ENCODE measurements at regions not wholly inside any gene's neighbourhood (a gene's known extent, or its start where the extent isn't known, plus 50 kb on each side); places are given as distances from the start of the nearest gene placed in this dataset.
"Not testable (repeated sequence)": the region's sequence is repeated elsewhere in the genome, so short reads cannot be mapped to it uniquely, and the experiment has no call there.

DNA sequence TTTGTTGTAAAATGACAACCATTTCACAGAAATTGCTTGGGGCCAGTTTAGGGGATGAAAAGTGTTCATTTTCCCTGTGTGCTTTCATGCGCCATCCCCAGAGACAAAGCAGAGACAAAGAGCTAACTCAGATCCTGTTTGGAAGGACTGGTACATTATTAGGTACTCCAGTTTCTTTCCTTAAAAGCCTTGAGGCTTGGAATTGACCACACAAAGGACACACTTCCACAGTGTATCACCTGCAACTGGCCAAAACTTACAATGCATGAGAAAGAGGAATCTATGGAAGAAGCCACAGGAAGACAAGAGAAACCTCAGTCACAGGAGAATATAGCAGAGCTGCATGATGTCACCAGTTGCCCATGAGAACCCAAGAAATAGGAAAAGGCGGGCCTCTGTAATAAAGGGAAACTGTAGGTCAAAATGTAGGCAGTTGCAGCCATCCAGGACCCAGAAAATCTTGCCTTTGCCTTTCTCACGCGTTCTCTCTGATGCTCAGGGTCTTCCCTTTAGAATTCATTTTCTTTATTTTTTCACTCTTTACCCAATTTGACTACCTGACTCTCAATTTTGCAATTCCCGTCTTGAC is 339.0 kb downstream of the RMST start:
- no peak for DNase-seq

DNA sequence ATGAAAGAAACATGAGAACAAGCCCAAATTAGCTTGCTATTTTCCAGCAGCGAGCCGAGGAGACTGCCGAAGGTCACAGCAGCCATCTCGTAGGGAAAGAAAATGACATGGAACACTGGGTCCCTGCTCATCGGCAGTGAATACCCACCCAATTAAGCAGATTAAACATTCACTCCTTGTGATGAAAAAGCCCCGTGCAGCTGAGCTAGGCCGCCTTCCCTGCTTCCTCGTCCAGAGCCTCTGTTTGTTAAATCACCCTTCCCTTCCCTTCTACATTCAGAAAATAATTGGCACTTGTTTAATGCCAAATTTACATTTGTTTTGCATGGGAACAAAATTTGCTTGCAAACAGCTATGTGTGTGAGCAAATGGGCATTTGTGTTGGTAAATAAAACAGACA is 342.5 kb downstream of the RMST start:
- DNase-seq = no peak

DNA sequence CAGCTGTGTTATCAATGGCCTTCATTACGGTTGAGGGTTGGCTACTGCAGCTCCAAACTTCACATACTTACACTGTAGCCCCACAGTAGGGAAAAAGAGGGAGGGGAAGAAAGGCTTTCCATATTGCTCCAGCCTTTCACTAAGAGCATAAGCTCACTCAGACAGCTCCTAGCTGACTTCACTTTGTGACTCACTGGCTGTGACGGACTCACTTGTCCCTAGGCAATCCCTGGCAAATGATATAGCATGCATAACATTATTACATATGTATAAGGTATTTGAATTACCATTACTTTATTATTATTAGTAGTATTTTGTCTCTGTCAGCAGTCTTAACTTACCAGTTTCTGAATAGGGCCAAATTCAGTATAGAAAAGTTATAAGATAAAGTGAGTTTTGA is 350.7 kb downstream of the RMST start:
- DNase-seq = no peak

DNA sequence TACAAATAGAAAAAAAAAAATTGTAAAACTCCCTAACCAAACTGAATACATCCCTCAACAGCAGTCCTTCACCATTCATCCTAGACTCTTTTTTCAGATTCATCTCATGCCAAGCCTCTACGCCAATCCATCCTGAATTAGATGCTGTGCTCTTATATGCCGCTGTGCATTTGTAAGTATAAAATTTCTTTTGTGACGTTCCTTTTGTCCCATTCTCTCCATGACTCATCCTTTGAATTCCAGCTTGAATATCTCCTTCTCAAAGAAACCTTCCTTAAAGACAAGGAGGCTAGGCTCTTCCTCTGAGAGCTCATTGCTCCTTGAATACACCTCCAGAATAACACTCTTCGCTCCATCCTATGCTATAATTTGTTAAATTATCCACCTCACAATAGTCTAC is 359.2 kb downstream of the RMST start:
- DNase-seq = no peak

DNA sequence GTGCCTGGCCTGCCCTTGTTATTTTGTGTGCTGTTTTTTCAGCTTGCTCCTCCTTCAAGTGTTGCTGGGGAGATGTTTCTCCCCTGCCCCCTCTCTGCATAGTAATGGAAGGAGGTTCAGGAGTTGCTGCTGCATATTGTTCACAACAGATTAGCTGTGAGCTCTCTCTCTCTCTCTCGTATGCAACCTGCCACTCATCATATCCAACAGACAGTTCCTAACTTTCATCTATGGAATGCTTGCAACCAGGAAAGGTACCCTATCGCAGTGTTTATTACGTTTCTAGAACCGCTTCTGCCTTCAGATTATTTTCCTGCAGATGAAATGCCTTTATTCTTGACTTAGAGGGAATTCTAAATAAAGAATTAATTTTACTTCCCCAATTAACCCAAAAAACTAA is 372.9 kb downstream of the RMST start:
- no peak for DNase-seq

DNA sequence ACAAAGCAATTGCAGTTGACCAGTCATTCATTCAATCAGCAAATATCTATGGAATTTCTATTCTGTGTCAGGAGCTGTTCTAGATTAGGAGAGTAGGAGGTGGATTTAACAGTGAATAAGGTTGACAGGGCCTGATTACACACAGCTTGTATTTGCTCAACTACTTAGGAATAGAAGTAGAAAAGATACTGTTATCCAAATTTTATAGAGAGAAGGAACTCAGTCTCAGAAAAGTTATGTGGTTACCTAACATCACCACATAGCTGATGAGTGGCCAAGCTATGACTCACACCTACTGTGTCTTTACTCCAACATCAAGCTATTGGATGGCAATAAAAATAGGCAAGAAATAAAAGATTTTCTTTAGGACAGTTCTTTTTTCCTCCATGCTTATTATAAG is 374.8 kb downstream of the RMST start:
- DNase-seq = no peak

DNA sequence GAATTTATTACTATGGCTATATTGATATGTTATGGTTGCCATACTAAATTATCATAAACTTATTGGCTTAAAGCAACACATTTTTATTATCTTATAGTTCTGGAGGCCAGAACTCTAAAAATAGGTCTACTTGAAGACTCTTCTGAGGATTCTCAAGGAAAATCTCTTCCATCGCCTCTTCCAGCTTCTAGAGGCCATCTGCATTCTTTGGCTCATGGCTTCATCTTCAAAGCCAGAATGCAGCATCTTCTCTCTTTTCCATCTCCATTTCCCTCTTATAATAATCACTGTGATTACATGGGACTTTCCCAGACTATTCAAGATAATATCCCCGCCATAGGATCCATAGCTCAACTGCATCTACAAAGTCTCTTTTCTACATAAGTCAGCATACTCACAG is 385.4 kb downstream of the RMST start:
- no peak for DNase-seq

DNA sequence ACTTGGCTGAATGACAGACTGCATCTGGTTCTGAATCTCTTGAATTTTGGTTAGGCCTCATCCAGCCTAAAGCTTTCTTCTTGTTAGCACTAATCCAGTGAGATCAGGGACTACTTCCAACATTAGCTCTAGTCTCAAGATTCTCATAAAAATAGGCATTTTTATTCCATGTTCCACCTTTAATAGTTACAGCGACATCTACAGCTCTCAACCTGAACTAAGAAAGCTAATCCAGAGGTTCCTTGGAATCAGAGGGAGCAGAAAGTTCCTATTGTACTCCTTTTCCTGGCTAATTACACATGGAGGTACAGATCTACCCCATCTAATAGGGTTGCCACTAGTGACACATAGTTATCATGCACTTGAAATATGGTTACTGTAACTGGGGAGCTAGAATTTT is 391.9 kb downstream of the RMST start:
- no peak for DNase-seq

DNA sequence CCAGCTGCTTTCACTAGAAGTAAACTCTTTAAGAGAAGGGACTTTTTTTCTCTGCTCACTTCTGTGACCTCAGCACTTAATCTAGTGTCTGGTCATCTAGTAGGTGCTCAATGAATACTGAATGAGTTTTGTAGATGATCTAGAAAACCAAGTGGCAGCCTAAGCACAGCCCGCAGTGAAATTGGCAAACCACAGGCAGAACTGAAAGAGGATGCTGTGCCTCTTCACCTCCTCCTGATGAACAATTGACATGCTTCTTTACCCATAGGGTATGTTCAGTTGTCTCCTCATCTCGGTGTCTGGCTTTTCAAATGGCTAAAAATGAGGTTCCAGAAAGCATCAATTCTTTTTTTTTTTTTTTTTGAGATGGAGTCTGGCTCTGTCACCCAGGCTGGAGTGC is 399.5 kb downstream of the RMST start:
- DNase-seq = no peak

DNA sequence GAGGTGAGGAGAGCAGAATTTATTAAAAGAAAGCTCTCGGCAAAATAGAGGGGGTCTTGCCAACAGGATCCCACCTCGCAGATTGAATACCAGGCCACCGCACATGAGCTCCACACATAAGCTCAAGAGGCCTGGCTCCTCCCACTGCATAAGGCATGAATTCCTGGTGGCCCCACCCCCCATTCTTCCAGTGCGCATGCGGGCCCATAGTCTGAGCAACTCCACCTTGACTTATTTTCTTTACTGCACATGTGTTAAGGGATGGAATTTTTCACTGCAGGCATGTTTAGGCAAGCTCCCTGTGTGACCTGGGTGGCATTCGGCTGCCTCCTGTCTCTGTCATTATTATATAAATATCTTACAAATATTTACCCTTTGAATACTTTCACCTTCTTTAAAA is 412.5 kb downstream of the RMST start:
- DNase-seq = no peak

DNA sequence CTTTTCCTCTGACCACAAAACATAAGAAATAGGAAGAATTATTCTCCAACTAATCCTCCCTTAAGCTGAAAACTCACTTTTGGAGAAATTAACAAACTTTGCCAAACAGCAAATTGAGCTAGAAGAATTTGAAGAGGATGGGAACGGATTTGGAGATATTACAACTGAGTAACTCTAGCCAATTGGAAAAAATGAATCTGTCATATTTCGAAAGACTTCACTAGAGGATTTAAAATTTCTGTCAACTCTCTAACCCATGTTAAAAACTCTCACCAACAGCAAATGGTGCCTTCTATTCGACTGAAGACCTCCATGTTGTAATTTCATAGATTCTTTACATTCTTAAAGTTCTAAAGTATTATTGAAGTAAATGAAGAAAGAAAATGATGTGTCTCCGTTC is 414.2 kb downstream of the RMST start:
- DNase-seq = no peak

DNA sequence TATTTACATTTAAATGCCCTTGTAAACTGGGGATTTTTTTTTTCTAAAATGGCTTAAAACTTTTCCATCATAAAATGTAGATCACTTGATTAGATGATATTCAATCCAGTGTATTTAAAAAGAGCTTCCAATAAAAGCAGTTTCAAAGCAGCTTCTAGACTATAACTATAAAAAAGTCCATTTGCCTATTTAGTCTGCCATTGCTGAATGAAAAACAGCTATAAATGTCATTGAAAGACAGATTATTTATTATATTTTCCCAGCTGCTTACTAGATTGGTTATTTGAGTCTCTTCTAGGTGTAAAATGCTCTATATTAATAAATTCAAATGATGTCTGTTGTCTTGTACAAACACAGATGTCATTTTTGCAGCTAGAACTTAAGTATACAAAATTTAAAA is 414.8 kb downstream of the RMST start:
- no peak for DNase-seq

DNA sequence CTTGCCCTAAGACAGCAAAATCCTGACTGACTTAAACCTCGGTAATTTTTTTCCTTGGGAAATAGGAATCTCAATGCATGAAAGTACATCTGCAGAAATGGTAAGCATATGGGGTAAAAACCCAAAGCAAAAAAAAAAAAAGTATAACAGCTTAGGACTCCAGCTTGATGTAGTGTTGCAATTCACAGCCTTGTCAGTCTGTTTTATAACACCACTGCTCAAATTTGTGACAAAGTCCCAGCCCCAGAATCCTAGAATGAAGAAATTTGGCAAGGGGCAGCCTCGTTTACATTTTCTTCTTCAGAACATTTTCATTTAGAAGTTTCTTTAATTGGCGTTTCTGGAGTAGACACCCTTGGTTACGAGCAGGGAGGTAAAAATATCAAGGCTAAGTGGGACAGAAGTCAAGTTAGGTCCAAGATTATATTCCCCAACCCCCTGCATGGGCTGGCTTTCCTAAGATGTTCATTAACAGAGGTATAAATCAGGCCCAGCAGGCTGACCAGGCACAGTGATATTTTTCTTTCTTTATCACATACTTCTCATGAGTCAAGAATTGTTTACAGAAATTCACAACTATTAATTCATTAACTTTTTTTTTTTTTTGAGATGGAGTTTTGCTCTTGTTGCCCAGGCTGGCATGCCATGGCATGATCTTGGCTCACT is 424.0 kb downstream of the RMST start:
- DNase-seq = no peak

DNA sequence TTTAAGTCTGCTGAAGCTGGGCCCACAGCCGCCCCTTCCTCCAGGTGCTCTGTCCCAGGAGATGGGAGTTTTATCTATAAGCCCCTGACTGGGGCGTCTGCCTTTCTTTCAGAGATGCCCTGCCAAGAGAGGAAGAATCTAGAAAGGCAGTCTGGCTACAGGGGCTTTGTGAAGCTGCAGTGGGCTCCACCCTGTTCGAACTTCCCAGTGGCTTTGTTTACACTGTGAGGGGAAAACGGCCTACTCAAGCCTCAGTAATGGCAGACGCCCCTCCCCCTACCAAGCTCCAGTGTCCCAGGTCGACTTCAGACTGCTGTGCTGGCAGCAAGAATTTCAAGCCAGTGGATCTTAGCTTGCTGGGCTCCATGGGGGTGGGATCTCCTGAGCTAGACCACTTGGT is 435.3 kb downstream of the RMST start:
- DNase-seq = not testable (repeated sequence)

DNA sequence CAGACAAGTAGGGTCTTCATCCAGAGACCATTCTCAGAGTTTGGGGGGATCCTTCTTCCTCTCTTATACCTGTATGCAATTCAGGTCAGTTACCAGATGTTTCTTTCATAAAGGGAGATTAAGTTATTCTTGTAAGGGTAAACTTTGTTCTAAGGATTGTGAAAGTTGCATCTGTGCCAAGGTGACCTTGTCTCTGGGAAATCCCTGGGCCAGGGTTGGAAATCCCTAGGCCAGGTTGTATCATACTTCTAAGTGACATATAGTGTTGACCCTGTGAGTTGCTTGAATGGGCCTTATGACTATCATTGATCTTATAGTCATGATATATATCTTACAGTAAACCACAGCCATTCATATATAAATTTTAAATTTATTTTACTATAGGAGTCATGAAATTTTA is 436.9 kb downstream of the RMST start:
- no peak for DNase-seq

DNA sequence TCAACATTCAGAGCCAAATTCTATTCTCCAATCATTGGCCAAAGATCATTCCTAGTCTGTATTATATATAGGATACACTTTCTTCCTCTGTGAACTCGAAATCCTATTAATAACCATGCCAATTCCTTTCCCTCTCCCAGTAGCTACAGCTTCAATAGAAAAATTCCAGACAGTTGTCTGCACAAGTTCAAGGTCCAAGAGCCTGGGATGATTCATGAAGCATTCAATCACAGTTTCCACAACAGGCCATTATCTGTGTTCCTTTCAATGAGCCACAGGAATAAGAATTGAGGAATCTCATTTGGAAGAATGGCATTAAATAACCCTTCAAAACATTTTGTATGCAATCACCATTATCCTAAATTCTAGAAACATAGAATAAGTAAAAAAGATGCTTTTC is 437.4 kb downstream of the RMST start:
- DNase-seq = no peak

DNA sequence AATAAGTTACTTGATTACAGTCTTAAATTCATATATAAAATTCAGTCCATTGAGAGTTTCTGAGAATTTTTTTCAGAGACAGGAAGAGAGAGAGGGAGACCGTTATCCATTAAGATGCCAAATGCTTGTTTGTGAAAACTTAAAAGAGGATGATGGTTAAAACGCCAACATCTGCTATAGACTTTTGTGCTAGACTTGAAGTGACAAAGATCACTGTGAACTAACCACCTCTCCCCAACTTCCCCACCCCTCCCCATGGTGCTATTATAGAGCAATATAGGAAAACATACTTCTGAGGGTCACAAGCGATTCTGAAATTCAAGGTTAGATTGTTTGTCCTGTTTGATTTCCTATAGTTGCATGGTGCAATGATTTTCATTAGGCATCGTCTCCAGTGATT is 440.8 kb downstream of the RMST start:
- no peak for DNase-seq

DNA sequence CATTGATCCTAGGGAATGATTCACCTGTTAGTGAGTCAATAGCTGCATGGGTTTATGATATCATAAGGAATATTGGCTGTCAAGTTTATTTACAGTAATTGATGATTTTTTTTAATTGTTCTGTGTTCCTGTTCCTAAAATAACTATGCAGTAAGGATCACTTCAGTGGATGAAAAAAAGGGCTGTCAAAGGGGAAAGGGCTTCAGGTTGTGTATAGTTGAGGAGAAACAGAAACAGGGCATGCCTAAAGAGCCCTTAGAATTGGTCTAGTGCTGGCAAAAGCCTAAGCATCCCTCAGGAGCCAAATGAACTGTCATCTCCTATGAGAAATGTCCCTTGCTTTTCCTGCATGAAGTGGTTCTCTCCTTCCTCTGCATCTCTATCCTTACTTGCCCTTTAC is 444.9 kb downstream of the RMST start:
- DNase-seq = no peak

DNA sequence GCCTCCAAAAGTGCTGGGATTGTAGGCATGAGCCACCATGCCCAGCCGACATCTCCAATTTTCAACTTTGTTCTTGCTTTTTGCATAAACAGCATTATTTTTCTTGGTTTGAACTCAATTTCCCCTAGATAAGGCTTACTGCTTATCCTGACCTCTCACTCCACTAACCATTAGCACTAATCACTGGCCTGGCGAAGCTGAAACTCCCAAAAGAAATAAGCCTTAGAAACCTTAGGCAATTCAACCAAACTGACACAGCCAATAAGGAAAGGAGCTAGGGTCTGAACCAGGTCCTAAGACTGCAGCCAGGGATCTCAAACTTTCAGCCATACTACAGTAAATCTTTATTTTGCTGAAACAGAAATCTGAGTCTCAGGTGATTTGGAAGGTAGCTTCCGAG is 448.0 kb downstream of the RMST start:
- no peak for DNase-seq

DNA sequence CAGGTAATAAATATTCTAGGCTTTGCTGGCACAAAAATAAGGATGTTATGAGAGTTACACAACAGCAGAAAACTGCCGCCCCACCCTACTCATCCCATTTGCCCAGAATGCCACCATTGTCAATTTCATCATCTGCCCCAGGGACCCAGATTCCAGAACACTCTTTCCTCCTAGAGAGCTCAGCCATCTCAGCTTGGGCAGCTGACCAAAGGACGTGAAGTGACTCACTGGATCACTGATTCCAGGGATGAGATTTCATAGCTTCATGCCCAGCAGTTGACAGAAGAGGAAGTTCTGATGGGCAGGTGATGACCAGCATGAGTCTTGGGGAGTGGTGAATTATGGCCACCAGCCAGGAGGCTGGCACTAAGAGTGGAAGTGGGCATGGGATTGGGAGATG is 450.3 kb downstream of the RMST start:
- DNase-seq = no peak

DNA sequence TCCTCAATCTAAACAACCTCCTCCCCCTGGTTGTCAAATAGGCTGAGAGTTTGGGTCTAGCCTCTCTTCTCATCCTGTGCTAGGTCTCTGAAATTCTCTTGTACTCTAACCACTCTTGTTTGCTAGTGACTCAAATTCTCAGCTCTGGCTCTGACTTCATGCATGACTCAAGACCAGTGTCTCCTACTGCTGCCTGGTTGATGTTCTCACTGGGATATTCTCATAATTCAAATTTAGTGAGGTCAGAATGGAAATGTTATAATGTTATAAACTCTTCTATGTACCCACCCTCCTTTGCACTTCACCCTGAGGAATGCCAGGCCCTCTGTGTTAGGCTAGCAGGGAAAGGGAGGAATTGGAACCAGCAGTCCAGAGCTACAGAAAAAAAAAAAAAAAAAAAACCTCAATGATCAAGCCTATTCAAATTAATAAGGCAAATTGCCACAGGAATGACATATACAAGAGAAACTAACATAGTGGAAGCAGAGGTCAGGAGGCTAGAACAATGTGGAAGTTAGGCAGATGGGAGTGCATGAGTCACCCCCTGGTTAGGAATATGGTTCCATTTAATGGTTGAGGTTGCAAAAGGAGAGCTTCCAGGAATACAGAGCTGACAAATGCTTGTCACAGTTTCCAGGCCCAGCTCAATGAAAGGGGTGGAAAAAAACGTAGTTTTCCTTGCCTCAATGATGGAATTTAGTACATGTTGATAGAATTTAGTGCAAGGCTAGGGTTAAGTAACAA is 459.5 kb downstream of the RMST start:
- no peak for DNase-seq

DNA sequence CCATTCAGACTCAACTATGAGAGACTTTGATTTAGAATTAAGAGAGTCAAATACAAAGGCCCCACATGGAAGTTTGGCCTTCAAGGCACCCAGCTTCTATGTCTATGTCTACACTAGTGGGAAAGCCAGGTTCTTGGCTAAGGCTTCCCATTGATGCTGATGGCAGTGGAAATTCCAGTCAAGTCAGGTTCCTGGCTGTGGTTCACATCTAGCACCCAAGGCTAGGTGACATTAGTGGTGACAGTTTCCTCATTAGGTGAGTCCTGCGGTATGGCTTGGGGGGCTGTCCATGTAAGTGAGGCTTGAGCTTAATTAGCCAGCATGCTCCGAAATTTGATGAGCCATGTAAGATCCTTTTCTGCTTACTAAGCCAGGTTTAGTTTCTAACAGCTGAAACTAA is 460.9 kb downstream of the RMST start:
- no peak for DNase-seq

DNA sequence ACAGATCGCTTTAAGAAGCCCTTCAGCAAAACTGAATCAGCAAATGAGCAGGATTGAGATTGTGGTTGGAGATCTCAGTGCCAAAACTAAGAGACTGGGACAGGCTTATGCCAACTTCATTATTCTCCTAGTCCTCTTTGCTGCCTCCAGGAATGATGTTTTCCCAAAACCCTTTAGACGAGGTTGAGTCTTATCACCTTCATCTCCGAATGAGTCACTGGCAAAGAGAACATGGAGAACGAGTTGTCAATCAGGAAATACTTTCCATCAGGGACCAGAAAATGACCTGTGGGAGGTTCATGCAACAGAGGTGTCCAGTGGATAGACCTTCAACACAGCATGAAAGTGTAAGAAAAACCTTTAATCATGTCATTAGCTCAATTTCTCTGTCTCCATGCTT is 461.5 kb downstream of the RMST start:
- DNase-seq = no peak

DNA sequence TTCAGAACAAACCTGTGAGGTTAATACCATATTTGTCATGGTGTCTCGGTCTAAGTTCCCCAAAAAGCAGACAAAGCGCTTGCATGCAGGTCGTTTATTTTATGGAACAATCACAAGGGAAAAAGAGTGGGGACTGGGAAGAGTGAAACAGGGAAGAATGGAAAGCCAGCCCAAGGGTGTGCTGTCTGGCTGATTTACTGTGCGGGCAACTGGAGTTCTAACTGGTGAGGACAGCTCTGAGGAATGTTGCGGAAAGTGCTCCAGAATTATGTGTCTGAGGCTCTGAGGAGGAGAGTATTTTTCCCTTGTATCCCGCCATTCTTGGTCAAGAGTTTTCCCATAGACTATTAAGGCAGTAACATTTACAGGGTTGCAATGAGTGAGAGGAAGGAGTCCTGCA is 465.4 kb downstream of the RMST start:
- DNase-seq = no peak

DNA sequence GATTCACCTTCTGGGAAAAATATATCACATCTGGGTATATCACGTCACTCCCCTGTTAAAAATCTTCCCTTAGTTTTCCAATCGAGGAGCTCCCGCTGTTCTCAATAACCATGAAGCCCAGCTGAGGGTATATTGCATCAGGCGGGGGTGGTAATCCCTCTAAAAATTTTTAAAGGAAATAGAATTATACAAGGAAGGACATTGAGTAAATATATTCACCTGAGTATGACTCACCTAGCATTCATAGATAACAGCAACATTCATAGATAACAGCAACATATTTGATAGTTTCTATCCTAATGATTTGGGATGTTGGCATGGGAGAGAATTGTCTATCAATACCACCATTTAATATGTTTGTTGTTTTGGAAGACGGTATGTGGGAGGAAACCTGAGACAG is 473.6 kb downstream of the RMST start:
- no peak for DNase-seq

All from CD4-positive, alpha-beta T cell treated with Interleukin-4 for 4 hours (primary cell).